Stomach smooth muscle (tissue), 2 donors: ENCODE measurements at regions not wholly inside any gene's neighbourhood (a gene's known extent, or its start where the extent isn't known, plus 50 kb on each side); places are given as distances from the start of the nearest gene placed in this dataset.

Experiments
- H3K27ac ChIP-seq: one replicate; pipeline ENCODE4 v1.7.0; 2013; ENCODE audit warnings: mild to moderate bottlenecking, low read length, inconsistent platforms
- H3K27me3 ChIP-seq, 2 donors: one replicate each; pipeline ENCODE4 v1.7.0; 2013; ENCODE audit warnings: low read length in 2 of 2; ENCODE audit not compliant: insufficient read depth in 2 of 2, control insufficient read depth in 1 of 2
- H3K36me3 ChIP-seq, 2 donors: one replicate each; pipeline ENCODE4 v1.7.0; 2013; ENCODE audit warnings: low read length in 2 of 2; ENCODE audit not compliant: control insufficient read depth in 2 of 2, insufficient read depth in 2 of 2
- H3K4me1 ChIP-seq: one replicate; pipeline ENCODE4 v1.7.0; 2013; ENCODE audit warnings: low read length; ENCODE audit not compliant: control insufficient read depth, insufficient read depth
- H3K4me3 ChIP-seq, 2 donors: one replicate each; pipeline ENCODE4 v1.7.0; 2013; ENCODE audit warnings: low read length in 2 of 2
- H3K9ac ChIP-seq, 2 donors: one replicate each; pipeline ENCODE4 v1.7.0; 2013; ENCODE audit warnings: low read length in 2 of 2, mild to moderate bottlenecking in 1 of 2
- H3K9me3 ChIP-seq, 2 donors: one replicate each; pipeline ENCODE4 v1.7.0; 2013; ENCODE audit warnings: low read length in 2 of 2; ENCODE audit not compliant: control insufficient read depth in 2 of 2
- donor health status: healthy.
- donor health status: Pancreatic carcinoma.

DNA sequence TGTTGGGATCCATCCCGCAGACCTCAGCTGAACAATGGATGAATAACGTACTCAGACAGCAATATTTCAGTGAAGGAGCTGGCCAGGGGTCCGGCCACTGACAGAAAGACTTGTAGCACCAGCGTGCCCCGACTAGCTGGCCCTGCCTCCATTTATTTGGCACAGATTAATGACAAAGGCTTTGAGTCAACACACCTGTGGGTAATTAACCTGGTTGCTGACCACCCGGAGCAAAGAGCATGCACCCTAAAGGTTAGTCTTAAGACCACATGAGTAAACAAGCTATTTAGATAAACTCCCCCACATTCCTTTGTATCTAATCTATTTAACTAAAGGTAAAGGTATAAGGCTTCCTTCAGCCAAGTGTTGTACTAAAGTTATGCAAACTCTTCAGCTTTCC lies 868.6 kb downstream of the LRFN5 start:
- no peak overlapping the region for H3K9ac ChIP-seq
- H3K4me1 ChIP-seq = no peaks in the 10 kb centered on the region
- H3K36me3 ChIP-seq = no peaks in the 10 kb centered on the region
- H3K27ac ChIP-seq = no peak overlapping the region
- no peak overlapping the region for H3K4me3 ChIP-seq
- H3K9me3 ChIP-seq = peaks cover 0 to 2% of the 10 kb centered on the region in 2 donors
- no peaks in the 10 kb centered on the region for H3K27me3 ChIP-seq

DNA sequence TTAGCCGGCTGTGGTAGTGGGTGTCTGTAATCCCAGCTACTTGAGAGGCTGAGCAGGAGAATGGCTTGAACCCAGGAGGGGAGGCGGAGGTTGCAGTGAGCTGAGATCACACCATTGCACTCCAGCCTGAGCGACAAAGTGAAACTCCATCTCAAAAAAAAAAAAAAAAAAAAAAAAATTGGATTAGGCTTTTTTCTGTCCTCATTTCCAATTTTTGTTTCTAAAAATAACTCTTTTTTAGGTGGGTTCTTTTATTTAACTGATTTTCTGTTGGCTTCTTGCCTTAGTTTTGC lies 863.7 kb downstream of the LRFN5 start:
- H3K27me3 ChIP-seq = no peaks in the 10 kb centered on the region
- no peak overlapping the region for H3K9ac ChIP-seq
- H3K27ac ChIP-seq = no peak overlapping the region
- H3K4me1 ChIP-seq = no peaks in the 10 kb centered on the region
- H3K36me3 ChIP-seq = no peaks in the 10 kb centered on the region
- peaks cover 0 to 2% of the 10 kb centered on the region in 2 donors for H3K9me3 ChIP-seq
- no peak overlapping the region for H3K4me3 ChIP-seq

GRCh38 chr14:42469637-42470426 lies 863.2 kb downstream of the LRFN5 start:
- Histone ChIP-seq H3K4me3 (no peak overlapping the region), H3K36me3 (no peaks in the 10 kb centered on the region), H3K27me3 (no peaks in the 10 kb centered on the region), H3K9me3 (peaks cover 0 to 2% of the 10 kb centered on the region in 2 donors), H3K9ac (no peak overlapping the region), H3K4me1 (no peaks in the 10 kb centered on the region), H3K27ac (no peak overlapping the region)

DNA sequence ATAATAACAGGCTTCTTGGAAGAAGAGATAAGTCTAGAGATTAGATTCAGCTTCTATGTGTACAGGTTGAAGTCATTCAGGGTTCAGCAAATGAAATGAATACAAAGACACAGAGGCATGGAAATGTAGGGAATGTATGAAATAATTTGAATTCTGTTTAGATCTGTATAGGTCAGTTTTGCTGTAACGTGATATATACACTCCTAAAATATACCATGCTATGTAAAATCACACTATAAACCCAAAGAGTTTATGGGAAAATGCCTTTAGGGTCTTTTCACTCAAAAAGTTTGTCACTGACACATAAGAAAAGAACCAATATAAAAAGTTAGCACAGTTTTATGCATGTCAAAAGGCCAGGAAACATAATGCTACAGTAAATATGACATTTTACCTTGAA lies 854.0 kb downstream of the LRFN5 start:
- no peak overlapping the region for H3K4me3 ChIP-seq
- H3K4me1 ChIP-seq = no peaks in the 10 kb centered on the region
- no peak overlapping the region for H3K9ac ChIP-seq
- H3K27me3 ChIP-seq = no peaks in the 10 kb centered on the region
- H3K9me3 ChIP-seq = peaks cover 4 to 6% of the 10 kb centered on the region in 2 donors
- H3K36me3 ChIP-seq = no peaks in the 10 kb centered on the region
- no peak overlapping the region for H3K27ac ChIP-seq

- Histone ChIP-seq H3K4me1 (no peaks in the 10 kb centered on the region), H3K9ac (no peak overlapping the region), H3K27ac (no peak overlapping the region), H3K9me3 (peaks cover 6% of the 10 kb centered on the region in 2 donors), H3K27me3 (no peaks in the 10 kb centered on the region), H3K4me3 (no peak overlapping the region), H3K36me3 (no peaks in the 10 kb centered on the region)
Observed at GRCh38 chr14:42459171-42459685, 852.6 kb downstream of the LRFN5 start.

DNA sequence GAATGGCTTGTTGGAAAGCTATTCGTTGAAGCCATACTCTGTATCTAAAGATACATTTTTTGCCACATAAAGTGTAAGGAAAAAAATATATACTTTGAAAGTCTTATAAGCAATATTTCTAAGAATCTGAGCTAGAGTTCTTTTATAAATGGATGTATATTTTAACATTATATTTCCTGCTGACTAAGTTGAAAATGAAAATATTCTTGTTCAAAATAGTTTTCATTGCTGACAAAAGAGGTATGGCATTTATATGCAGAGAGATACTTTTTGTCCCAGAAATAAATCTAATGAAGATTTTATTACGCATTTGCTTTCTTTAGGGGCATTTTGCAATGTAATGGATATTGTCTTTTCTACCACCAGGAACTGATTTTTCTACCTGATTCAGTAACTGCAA lies 834.9 kb downstream of the LRFN5 start:
- no peaks in the 10 kb centered on the region for H3K9me3 ChIP-seq
- no peaks in the 10 kb centered on the region for H3K4me1 ChIP-seq
- no peaks in the 10 kb centered on the region for H3K27me3 ChIP-seq
- H3K4me3 ChIP-seq = no peak overlapping the region
- H3K9ac ChIP-seq = no peak overlapping the region
- no peaks in the 10 kb centered on the region for H3K36me3 ChIP-seq
- no peak overlapping the region for H3K27ac ChIP-seq

GRCh38 chr14:42437809-42438208 lies 831.1 kb downstream of the LRFN5 start:
- no peaks in the 10 kb centered on the region for H3K9me3 ChIP-seq

GRCh38 chr14:42429401-42429800 lies 822.7 kb downstream of the LRFN5 start:
- no peaks in the 10 kb centered on the region for H3K36me3 ChIP-seq
- no peak overlapping the region for H3K9ac ChIP-seq
- H3K4me1 ChIP-seq = no peaks in the 10 kb centered on the region
- H3K27ac ChIP-seq = no peak overlapping the region
- H3K9me3 ChIP-seq = no peaks in the 10 kb centered on the region
- H3K27me3 ChIP-seq = no peaks in the 10 kb centered on the region
- no peak overlapping the region for H3K4me3 ChIP-seq

More at GRCh38 chr14:42437809-42438208, 831.1 kb downstream of the LRFN5 start:
- H3K4me3 ChIP-seq = no peak overlapping the region
- no peaks in the 10 kb centered on the region for H3K4me1 ChIP-seq
- no peak overlapping the region for H3K9ac ChIP-seq
- H3K36me3 ChIP-seq = no peaks in the 10 kb centered on the region
- no peak overlapping the region for H3K27ac ChIP-seq
- H3K27me3 ChIP-seq = no peaks in the 10 kb centered on the region

- Histone ChIP-seq H3K4me1 (no peaks in the 10 kb centered on the region), H3K4me3 (no peak overlapping the region), H3K36me3 (no peaks in the 10 kb centered on the region), H3K27me3 (no peaks in the 10 kb centered on the region), H3K9ac (no peak overlapping the region), H3K27ac (no peak overlapping the region), H3K9me3 (no peaks in the 10 kb centered on the region)
Observed at GRCh38 chr14:42428996-42429395, 822.3 kb downstream of the LRFN5 start.

DNA sequence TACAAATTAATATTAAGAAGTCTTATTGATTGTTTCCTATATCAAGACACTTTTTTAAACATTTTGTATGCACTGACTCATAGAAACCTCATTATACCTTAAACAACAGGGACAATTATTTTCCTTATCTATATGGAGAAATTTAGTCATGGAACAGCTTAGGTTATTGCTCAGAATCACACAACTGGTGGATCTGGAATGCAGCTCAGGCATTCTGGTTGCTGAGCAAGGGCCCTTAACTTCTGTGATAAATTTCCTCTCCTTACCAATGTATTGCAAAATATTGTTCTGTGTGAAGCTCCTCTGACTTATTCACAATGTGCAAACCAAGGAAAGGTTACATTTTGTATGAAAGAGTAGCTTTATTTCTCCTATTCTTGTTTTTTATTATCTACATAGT lies 817.8 kb downstream of the LRFN5 start:
- Histone ChIP-seq H3K36me3 (no peaks in the 10 kb centered on the region), H3K4me1 (no peaks in the 10 kb centered on the region), H3K4me3 (no peak overlapping the region), H3K27me3 (no peaks in the 10 kb centered on the region), H3K27ac (no peak overlapping the region), H3K9ac (no peak overlapping the region), H3K9me3 (no peaks in the 10 kb centered on the region)

DNA sequence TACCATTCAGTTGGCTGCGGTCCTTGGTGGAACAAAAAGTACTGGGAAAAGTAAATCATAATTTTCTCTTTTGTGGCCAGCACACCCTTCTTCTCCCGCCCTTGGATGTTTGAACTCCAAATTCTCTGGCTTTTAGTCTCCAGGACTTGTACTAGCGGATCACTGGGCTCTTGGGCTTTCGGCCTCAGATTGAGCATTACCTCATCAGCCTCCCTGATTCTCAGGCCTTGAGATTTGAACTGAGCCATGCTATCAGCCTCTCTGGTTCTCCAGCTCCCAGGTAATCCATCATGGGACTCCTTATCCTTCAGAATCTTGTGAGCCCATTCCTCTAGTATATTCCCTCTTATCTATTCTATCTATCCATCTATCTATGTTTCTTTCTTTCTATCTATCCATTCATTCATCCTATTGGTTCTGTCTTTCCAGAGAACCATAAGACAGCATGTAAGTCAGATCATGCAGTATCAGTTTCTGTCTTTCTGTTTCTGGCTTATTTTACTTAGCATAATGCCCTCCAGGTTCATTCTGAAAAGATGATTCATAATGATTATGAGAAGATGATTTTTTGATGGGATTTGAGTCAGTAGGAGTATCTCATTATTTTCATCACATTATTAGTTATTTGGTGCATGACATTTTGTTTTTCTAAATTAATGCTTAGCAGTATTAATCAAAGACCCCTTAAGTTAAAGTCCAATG lies 814.9 kb downstream of the LRFN5 start:
- H3K27me3 ChIP-seq = no peaks in the 10 kb centered on the region
- no peak overlapping the region for H3K27ac ChIP-seq
- H3K4me3 ChIP-seq = no peak overlapping the region
- no peak overlapping the region for H3K9ac ChIP-seq
- H3K9me3 ChIP-seq = no peaks in the 10 kb centered on the region
- H3K36me3 ChIP-seq = no peaks in the 10 kb centered on the region
- no peaks in the 10 kb centered on the region for H3K4me1 ChIP-seq
